HG02798 (cell line): ENCODE measurements at regions not wholly inside any gene's neighbourhood (a gene's known extent, or its start where the extent isn't known, plus 50 kb on each side); places are given as distances from the start of the nearest gene placed in this dataset.
"Not testable (repeated sequence)": the region's sequence is repeated elsewhere in the genome, so short reads cannot be mapped to it uniquely, and the experiment has no call there.

Experiments
- ATAC-seq: cut with Tn5 transposase; IDR thresholded peaks from one replicate; pipeline ENCODE4 v1.9.1; 2021; ENCODE audit warnings: mild to moderate bottlenecking; ENCODE audit not compliant: unreplicated experiment, poor library complexity

- ATAC-seq, result no peak
Measured at GRCh38 chr20:40291493-40292135, 397.4 kb downstream of the MAFB start.

DNA sequence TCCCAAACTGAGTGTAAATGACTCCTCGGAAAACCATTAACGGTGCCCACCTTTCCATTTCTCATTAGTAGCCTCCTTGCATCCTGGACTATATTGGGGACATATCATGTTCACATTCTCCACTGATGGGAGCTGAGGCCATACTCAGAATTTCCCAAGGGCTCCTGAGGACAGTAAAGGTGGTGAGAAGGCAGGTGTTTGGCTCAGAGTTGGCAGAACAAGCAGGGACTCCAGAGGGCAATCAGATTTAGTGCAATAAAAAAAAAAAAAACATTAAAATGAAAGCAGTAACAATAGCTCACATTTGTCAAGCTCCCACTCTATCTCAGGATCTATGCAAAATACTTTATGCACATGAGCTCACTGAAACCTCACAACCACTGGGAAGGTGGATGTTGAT lies 401.4 kb downstream of the MAFB start:
- ATAC-seq, result no peak

- no peak for ATAC-seq
Measured at GRCh38 chr20:40286975-40287531, 402.0 kb downstream of the MAFB start.

- no peak for ATAC-seq
Measured at GRCh38 chr20:40284611-40285010, 404.4 kb downstream of the MAFB start.

GRCh38 chr20:40283689-40284088 lies 405.3 kb downstream of the MAFB start:
- no peak for ATAC-seq

DNA sequence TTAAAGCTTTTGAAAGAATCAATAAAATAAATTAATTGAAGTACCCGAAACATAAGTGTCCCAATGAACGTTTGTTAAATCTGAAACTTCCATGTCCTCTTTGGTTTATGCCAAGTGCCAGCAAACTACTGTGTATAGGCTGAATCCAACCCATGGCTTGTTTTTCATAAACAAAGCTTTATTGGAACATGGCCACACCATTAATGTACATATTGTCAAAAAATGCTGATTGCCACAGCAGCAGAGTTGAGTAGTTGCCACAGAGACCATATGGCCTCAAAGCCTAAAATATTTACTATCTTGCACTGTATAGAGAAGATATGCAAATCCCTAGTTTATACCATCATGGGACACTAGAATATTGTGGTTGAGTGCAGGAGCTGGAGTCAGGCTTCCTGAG lies 406.1 kb downstream of the MAFB start:
- no peak for ATAC-seq

DNA sequence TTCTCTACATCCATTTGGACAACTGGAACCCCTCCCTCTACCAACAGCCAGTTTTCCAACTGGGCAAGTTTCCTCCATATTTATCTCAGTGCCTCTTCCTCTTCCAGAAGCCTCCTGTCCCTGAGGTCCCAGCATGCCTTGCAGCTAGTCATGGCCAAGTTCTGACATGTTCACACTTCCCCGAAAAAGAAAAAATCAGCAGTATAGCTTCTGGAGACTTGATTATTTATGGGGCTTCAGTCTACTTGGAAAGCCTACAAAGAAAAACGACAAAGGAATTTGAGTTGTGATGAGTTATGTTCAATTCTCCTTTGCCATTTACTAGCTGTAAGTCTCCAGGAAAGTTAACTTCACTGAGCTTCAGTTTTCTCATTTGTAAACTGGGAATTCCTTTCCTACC lies 406.5 kb downstream of the MAFB start:
- ATAC-seq, result no peak

- no peak for ATAC-seq
Measured at GRCh38 chr20:40280616-40281015, 408.4 kb downstream of the MAFB start.

DNA sequence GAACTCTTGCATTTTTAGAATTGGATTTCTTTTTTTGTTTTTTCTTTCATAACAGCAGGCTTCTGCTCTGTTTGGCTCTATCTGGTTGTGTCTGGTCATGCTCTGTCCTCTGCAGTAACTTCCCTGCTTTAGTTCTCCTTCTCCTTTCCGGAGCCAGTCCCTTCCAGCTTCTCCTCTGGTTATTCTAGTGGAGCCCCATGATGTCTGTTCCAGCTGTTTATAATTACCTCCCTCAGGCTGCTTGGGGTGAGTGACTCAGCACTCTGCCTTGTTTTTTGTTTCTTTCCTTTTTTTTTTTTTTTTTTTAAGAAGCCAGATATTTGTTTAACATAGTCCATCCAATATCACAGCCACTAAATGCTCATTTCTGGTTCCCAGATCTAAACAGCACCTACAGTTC lies 409.6 kb downstream of the MAFB start:
- no peak for ATAC-seq

- ATAC-seq, result no peak
Measured at GRCh38 chr20:40278673-40279072, 410.4 kb downstream of the MAFB start.

DNA sequence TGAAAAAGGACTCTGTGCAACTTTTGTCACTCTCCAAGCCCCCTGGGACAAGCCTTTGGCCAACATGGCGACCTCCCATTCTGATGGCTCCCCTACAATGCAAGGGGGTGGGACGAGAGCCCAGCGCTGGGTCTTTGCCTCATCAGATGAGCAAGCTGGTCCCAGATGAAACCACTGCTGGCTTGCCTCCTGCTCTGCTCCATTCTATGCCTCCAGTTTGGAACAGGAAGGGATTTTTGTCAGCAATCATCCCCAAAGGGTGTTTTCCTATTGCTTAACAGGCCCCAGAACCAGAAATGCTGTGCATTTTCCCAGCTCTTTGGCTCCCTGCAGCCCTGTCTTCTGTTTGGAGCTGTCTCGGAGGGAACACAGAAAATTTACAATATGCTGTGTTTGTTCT lies 412.7 kb downstream of the MAFB start:
- ATAC-seq, result no peak

GRCh38 chr20:40275738-40276137 lies 413.3 kb downstream of the MAFB start:
- ATAC-seq, result no peak

- ATAC-seq, result no peak
Measured at GRCh38 chr20:40274912-40275533, 414.0 kb downstream of the MAFB start.

- ATAC-seq, result not testable (repeated sequence)
Measured at GRCh38 chr20:40269274-40269673, 419.8 kb downstream of the MAFB start.

- no peak for ATAC-seq
Measured at GRCh38 chr20:40268321-40269075, 420.5 kb downstream of the MAFB start.

DNA sequence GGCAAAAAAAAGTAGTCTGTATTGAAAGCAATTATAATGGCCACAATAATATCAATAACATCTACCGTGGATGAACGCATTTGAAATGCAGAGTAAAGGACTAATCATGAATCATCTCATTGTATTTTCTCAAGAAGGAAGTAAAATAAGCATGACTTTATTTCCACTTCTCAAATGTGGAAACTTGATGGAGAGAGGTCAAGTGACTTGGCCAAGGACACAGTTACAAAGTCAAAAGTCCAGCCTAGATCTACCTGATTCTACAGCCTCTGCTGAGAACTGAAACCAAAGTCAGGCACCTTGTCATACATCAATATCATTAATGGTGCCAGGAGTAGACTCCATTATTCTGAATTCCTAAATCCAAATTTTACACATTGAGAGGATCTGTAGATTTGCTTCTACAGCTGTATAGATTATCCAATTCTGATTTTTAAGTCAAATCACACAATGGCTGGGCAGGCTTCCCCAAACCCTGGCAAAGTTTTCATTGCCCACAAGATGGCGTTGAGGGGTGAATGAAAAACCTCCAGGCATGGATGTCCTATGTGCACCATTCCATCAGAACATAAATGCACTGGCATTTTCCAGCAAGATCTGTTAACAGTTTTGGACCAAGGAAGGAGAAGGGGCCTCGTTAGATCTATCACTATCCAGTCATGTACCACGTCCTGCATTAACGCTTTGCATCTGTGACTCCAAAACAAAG lies 423.1 kb downstream of the MAFB start:
- ATAC-seq, result no peak

DNA sequence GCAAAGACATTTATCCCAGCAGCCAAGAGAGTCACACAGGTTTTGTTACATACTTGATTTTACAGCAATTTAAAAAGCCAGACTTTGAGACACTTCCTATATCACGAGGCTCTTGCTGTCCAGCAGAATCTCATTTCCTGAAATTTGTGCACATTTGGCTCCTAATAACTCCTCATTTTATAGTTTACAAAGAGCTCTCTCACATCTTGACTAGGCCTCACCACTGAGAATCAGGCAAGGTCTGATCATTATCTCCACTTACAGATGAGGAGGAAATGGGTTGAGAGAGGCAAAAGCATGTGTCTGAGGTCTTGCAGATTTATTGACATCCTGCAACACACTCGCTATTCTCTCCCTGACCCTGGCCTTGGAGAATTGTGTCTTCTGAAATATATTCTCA lies 426.8 kb downstream of the MAFB start:
- ATAC-seq, result no peak

GRCh38 chr20:40258931-40259330 lies 430.1 kb downstream of the MAFB start:
- no peak for ATAC-seq

- no peak for ATAC-seq
Measured at GRCh38 chr20:40257763-40258162, 431.3 kb downstream of the MAFB start.

DNA sequence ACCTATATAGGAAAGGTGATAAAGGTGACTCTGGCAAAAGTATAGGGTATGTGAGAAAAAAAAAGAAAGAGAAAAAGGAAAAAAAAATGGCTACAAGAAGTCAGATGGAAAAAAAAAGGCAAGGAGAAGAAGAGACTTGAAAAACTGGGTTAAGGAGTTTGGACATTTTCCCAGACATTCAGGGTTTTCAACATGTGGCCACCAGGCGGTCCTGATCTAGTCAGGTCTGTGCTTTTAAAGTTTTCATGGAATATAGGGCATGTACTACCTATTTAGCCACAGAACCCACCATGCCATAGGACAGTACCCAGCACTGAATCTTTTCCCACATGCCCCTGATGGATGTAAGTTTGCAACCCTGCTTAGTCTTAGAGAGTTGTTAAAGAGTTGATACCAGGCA lies 433.7 kb downstream of the MAFB start:
- ATAC-seq, result no peak
